ENCODE measurements at regions not wholly inside any gene's neighbourhood (a gene's known extent, or its start where the extent isn't known, plus 50 kb on each side); places are given as distances from the start of the nearest gene placed in this dataset.
"Not testable (repeated sequence)": the region's sequence is repeated elsewhere in the genome, so short reads cannot be mapped to it uniquely, and the experiment has no call there.

DNA sequence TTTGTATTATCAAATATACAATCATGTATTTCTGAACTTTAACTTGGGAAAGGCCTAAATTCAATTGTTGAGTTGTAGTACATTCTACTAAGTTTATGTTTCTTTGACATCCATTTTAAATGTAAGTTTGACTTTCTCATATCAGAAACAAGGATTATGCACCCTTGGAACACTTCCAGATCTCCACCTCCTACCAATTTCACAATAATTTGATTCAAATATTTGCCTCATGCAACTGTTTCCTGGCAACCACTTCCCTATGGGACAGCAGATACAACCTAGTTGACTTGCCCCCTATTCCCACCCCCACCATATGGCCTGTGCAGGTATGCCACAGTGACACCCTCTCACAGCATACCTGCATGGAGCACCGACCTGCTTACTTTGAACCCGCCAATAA is 506.4 kb upstream of the PABPC4L start:
- Histone ChIP-seq H3K4me1 (no peaks in the 10 kb centered on the region), H3K27me3 (no peaks in the 10 kb centered on the region), H3K36me3 (no peaks in the 10 kb centered on the region), H3K9me3 (no peaks in the 10 kb centered on the region), H3K4me3 (no peak overlapping the region), H3K27ac (no peak overlapping the region)
- 83% methylated on average over 2 of the region's 2 CpGs for WGBS, 2 donors
- intact Hi-C loops (cut with DNase I) = no loop called here
- TF ChIP-seq, protein P1, sequence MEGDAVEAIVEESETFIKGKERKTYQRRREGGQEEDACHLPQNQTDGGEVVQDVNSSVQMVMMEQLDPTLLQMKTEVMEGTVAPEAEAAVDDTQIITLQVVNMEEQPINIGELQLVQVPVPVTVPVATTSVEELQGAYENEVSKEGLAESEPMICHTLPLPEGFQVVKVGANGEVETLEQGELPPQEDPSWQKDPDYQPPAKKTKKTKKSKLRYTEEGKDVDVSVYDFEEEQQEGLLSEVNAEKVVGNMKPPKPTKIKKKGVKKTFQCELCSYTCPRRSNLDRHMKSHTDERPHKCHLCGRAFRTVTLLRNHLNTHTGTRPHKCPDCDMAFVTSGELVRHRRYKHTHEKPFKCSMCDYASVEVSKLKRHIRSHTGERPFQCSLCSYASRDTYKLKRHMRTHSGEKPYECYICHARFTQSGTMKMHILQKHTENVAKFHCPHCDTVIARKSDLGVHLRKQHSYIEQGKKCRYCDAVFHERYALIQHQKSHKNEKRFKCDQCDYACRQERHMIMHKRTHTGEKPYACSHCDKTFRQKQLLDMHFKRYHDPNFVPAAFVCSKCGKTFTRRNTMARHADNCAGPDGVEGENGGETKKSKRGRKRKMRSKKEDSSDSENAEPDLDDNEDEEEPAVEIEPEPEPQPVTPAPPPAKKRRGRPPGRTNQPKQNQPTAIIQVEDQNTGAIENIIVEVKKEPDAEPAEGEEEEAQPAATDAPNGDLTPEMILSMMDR (IDR thresholded peaks at IDR 0.05) = no peak
- TF ChIP-seq POLR2A (IDR thresholded peaks at IDR 0.05) = no peak
- no peak for DNase-seq

DNA sequence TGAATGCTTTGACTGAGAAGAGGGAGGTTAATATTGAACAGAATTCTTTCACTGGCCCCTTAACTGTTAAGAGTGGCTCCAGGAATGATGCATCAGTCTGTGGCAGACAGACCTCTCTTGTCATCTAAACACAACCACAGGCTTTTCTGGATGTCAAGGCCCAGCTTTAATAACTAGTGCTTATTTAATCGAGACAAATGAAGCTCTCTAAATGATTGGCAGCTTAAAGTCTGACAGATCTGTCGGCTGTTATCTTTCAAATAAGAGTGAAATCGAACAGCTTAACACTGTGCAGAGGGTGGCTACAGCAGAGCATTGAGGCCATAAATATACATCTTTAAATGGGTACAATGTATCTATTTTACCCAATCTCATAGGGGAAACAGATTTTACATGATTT is 500.8 kb upstream of the PABPC4L start:
- WGBS, 2 donors = 57 to 64% methylated on average over 3 of the region's 3 CpGs
- TF ChIP-seq, protein P1 (IDR thresholded peaks at IDR 0.05) = no peak
- TF ChIP-seq POLR2A (IDR thresholded peaks at IDR 0.05) = no peak
- Histone ChIP-seq H3K36me3 (no peaks in the 10 kb centered on the region), H3K27me3 (no peaks in the 10 kb centered on the region), H3K9me3 (peaks cover 0 to 9% (median 0%) of the 10 kb centered on the region in 3 donors), H3K27ac (no peak overlapping the region), H3K4me3 (no peak overlapping the region), H3K4me1 (no peaks in the 10 kb centered on the region)
- DNase-seq = no peak
- intact Hi-C loops (cut with DNase I) = no loop called here

DNA sequence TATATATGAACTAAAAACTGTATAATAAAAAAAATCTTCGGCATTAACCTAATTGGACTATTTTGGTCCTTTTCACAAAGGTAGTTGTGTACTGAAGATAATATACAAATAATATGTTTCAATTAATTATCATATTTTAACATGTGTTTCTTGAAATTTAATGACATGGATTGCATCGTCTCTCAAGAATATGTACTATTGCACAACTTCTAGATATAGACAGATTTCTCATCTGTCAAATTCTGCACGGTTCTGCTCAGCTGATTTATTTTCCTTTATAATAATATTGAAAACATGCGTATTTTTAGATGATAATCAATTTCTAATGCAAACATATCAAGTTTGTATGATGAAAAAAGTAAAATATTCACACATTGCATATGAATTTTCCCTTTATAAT is 498.7 kb upstream of the PABPC4L start:
- H3K27me3 ChIP-seq = no peaks in the 10 kb centered on the region
- H3K36me3 ChIP-seq = no peaks in the 10 kb centered on the region
- intact Hi-C loops (cut with DNase I) = no loop called here
- no peak overlapping the region for H3K4me3 ChIP-seq
- H3K27ac ChIP-seq = no peak overlapping the region
- peaks cover 0 to 9% (median 0%) of the 10 kb centered on the region in 3 donors for H3K9me3 ChIP-seq
- DNase-seq = no peak
- no peaks in the 10 kb centered on the region for H3K4me1 ChIP-seq
- TF ChIP-seq, protein P1 (IDR thresholded peaks at IDR 0.05) = no peak
- TF ChIP-seq POLR2A (IDR thresholded peaks at IDR 0.05) = no peak
- WGBS, 2 donors = 66 to 73% methylated on average over 4 of the region's 4 CpGs

DNA sequence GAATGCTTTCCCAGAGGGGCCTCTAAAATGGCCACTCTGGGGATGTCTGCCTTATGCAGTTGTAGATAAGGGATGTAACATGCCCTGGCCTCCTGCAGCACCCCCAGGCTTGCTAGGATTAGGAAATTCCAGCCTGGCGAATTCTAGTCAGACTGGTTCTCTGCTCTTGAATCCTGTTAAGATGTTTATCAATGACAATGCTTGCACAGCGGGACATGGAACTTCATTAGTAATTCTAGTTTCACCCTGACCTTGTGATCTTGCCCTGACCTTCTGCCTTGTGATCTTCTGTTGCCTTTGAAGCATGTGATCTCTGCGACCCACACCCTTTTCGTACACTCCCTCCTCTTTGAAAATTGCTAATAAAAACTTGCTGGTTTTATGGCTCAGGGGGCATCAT is 497.2 kb upstream of the PABPC4L start:
- intact Hi-C loops (cut with DNase I); H3K36me3 ChIP-seq; H3K9me3 ChIP-seq; H3K27ac ChIP-seq; H3K27me3 ChIP-seq; H3K4me3 ChIP-seq; H3K4me1 ChIP-seq; DNase-seq: not testable (repeated sequence)
- WGBS, 2 donors = 77 to 79% methylated on average over 4 of the region's 4 CpGs

DNA sequence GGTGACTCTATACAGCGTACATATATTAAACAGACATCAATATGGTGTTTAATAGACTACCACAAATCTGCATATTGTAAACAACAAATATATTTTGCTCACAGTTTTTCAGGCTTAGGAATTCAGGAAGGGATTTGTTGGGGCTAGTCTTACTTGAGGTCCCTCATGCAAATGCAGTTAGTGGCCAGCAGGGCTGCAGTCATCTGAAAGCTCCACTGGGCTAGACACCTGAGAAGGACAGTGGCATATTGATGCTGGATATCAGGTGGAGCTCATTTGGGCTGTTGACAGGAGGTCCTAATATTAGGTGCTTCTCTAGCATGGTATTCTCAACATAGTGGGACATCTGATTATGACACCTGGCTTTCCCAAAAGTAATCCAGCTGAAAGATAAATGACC is 493.8 kb upstream of the PABPC4L start:
- no peaks in the 10 kb centered on the region for H3K36me3 ChIP-seq
- TF ChIP-seq, protein P1 (IDR thresholded peaks at IDR 0.05) = no peak
- TF ChIP-seq POLR2A (IDR thresholded peaks at IDR 0.05) = no peak
- no peaks in the 10 kb centered on the region for H3K4me1 ChIP-seq
- intact Hi-C loops (cut with DNase I) = no loop called here
- H3K27ac ChIP-seq = no peak overlapping the region
- peaks cover 0 to 9% (median 0%) of the 10 kb centered on the region in 3 donors for H3K9me3 ChIP-seq
- H3K4me3 ChIP-seq = no peak overlapping the region
- no peak for DNase-seq
- H3K27me3 ChIP-seq = no peaks in the 10 kb centered on the region
- 77 to 94% methylated on average over 1 of the region's 1 CpG for WGBS, 2 donors

DNA sequence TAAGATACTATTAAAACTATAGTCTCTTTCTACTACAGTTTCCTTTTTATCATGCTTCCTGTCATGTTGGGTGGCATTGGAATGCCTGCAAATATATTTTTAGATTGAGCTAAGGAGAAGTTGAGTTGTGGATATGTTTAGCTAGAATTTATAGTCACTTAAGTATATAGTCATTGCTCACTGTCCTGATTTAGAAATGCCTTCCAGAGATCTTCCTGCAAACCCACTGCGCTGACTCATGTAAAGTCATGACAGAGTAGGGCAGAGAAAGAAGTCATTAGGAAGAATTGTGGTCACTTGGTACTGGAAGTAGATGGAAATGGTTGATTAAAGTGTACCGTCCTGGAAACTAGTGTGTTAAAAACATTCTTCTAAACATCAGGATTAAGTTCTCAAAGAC is 490.3 kb upstream of the PABPC4L start:
- no peak for DNase-seq
- Histone ChIP-seq H3K4me1 (no peaks in the 10 kb centered on the region), H3K9me3 (no peaks in the 10 kb centered on the region), H3K36me3 (no peaks in the 10 kb centered on the region), H3K4me3 (no peak overlapping the region), H3K27me3 (no peaks in the 10 kb centered on the region), H3K27ac (no peak overlapping the region)
- TF ChIP-seq, protein P1 (IDR thresholded peaks at IDR 0.05) = no peak
- no peak for TF ChIP-seq POLR2A (IDR thresholded peaks at IDR 0.05)
- WGBS, 2 donors = 74 to 92% methylated on average over 2 of the region's 2 CpGs
- intact Hi-C loops (cut with DNase I) = no loop called here
